HG02981 (cell line): ENCODE measurements at regions not wholly inside any gene's neighbourhood (a gene's known extent, or its start where the extent isn't known, plus 50 kb on each side); places are given as distances from the start of the nearest gene placed in this dataset.
"Not testable (repeated sequence)": the region's sequence is repeated elsewhere in the genome, so short reads cannot be mapped to it uniquely, and the experiment has no call there.

ENCODE experiments used
- ATAC-seq: cut with Tn5 transposase; IDR thresholded peaks from one replicate; pipeline ENCODE4 v1.9.1; 2021; ENCODE audit warnings: mild to moderate bottlenecking, moderate library complexity; ENCODE audit not compliant: unreplicated experiment

DNA sequence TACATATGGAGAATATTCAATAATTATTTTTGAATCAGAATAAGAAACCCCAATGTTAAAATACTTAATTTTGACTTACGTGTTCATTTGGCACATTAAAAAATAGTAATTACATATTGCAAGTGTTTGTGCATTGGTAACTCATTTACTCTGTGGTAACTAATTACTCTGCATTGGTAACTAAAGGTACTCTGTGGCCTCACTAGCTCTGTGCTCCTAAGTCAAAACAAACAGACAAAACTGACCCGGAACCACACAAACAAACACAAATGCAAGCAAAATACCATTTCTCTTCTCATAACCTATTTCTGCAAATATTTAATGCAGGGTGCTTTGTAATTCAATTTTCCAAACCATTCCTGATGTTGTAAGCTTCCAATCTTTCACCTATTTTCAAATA, 1244.3 kb downstream of the REEP3 start:
- no peak for ATAC-seq

DNA sequence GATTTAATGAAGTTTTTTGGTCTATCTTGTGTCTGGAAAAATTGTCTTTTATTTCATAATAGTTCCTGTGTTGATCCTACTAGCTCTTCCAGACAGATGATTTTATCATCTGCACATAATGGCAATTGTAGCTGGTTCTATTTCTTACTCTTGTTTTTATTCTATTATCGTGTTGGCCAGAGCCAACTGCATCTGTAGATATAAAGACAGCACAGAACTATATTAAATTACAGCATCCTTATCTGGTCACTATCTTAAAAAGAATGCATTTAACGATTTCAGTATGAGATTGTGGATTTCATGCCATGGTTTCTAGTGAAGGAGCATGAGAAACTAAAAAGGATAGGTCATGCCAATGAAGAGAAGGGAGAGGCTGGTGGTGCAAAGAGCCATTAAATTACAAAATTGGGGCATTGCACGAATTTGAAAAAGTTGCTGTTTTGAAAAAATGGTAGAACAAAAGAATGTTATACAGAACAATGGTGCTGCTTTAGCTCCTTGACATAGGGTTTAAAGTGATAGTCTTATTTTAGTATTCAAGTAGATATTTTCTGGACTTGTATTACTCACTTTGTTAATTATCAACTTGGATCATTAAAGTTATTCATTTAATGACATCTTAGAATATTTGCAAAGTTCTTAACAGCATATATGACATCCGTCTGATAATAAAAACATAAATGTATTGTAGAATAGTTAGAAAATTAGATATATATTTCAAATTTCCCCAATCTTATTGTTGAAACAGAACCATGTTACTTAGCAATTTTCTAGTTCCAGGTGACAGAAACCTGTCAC, 1250.3 kb downstream of the REEP3 start:
- no peak for ATAC-seq

DNA sequence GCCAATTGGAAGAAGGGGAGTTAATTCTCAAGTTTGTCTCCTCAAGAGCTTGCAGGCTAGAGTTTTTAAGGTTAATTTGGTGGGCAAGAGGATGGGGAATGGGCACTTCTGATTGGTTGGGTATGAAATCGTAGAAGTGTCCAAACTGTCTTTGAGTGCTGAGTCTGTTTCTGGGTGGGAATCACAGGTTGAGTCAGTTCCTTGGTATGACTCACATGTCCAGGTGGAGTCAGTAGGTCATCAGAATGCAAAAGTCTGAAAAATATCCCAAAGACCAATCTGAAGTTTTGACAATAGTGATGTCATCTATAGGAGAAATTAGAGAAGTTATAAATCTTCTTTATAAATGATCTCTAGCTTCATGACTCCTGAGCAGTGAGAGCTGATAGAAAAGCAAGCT, 1252.2 kb downstream of the REEP3 start:
- no peak for ATAC-seq

DNA sequence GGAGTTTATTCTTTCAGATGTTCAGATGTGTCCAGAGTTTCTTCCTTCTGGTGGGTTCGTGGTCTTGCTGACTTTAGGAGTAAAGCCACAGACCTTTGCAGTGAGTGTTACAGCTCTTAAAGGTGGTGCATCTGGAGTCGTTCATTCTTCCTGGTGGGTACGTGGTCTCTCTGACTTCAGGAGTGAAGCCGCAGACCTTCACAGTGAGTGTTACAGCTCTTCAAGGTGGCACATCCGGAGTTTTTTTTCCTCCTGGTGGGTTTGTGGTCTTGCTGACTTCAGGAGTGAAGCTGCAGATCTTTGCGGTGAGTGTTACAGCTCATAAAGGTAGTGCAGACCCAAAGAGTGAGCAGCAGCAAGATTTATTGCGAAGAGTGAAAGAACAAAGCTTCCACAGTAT, 1263.2 kb downstream of the REEP3 start:
- not testable (repeated sequence) for ATAC-seq

DNA sequence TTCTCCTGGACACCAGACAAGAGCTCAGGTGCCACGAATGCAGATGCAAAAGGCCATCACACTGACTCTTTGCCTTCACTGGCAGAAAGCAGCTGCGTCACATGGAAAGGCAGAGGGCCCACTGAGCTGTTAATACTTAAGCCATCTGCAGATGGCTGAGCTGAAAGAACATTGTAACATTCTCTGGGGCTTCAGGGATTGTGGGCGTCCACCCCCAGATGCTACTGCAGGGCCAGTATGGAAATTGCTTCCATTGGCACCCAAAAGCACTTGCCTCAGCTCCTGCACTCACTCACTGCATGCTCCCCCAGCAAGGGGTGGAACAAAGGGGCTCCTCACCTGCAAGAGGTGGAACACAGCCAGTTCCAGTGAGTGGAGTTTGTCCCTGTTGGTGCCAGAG, 1264.6 kb downstream of the REEP3 start:
- no peak for ATAC-seq

DNA sequence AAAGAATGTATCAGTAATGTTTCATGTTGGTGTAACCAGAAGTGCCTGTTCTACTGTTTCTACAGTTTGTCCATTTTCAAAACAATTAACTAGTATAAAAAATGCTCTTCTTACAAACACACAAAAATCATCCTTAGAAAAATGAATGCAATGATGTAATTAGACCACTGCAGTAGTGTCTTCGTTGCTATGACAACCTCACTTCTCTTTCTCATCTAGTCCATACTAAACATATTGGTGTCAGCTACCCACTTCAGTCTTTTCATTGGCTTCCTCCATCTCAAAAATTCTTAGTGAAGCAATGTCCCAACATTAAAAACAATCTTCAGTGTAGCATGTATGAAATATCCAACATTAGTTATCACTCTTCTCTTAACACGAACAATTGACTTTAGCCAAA, 1265.8 kb downstream of the REEP3 start:
- no peak for ATAC-seq

DNA sequence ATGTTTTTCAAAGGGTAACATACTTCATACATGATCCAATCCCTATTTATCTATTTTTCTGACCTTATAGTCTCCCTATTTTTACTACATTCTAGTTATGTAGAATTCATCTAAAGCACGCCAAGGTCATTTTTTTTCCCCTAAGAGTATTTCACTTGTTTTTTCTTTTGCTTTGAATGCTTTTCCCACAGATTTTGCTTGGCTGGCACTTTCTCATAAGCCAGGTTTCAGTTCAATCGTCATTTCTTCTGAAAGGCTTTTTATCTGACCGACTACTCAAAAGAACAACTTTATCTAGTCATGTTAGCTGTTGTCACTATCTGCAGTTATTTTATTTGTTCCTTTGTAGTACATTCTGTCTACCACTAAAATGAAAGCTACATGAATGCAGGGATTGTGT, 1274.6 kb downstream of the REEP3 start:
- no peak for ATAC-seq

DNA sequence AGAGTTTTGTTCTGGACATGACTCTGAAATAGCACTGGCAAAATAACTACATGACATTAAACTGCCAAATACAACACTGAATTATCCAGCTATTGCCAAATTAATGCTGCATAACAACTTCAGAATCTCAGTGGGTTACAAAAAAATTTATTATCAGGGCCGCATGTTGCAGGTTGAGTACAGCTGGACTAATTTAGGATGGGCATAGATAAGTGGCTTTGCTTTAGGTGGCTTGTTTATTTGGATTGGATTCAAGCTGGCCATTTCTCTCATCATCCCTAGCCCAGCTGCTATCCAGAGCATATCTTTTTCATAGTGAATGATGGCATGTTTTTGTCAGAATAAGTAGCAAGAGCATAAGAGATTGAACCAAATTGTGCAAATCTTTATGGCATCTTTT, 1277.1 kb downstream of the REEP3 start:
- ATAC-seq: no peak

DNA sequence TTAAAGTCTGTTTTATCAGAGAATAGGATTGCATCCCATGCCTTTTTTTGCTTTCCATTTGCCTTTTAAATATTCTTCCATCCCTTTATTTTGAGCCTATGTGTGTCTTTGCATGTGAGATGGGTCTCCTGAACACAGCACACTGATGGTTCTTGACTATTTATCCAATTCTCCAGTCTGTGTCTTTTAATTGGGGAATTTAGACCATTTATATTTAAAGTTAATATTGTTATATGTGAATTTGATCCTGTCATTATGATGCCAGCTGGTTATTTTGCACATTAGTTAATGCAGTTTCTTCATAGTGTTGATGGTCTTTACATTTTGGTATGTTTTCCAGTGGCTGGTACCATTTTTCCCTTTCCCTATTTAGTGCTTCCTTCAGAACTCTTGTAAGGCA, 1287.0 kb downstream of the REEP3 start:
- not testable (repeated sequence) for ATAC-seq

DNA sequence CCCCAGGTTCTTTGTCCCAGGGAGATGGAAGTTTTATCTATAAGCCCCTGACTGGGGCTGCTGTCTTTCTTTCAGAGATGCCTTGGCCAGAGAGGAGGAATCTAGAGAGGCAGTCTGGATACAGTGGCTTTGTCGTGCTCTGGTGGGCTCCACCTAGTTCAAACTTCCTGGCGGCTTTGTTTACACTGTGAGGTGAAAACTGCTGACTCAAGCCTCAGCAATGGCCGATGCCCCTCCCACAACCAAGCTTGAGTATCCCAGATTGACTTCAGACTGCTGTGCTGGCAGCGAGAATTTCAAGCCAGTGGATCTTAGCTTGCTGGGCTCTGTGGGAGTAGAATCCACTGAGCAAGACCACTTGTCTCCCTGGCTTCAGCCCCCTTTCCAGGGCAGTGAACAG, 1288.8 kb downstream of the REEP3 start:
- not testable (repeated sequence) for ATAC-seq

DNA sequence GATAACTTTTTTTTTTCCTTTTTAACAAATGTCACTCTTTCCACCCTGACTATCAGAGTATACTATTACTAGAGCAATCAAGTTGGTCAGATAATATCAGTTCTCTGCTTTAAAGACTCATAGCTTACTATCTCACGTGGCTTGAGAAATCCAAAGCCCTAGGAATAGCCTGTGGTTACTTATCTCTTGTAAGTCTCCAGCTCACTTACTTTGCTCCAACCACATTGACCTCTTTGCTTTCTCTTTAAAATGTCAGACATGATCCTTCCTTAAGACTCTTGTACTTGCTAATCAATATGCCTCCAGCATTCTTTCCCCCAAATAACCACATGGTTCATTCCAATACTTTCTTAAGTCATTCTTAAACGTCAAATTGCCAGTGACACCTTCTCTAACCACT, 1292.2 kb downstream of the REEP3 start:
- no peak for ATAC-seq

DNA sequence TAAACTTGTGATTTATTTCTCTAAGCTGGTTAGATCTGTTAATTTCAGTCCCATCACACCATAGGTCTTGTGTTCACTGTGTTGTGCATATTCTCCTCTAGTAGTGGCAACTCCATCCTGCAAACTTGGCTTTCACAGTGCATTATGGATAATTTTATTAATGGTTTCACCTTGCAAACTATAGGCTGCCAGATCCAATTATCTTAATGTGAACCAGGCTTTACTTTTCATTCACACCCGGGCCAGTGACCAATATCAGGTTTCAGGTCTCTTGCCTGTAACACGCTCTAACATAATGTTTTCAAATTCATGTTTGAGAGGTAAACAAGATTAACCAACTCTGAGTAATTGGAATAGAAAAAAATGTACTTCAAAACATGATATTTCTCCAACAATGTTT, 1293.0 kb downstream of the REEP3 start:
- ATAC-seq: no peak

DNA sequence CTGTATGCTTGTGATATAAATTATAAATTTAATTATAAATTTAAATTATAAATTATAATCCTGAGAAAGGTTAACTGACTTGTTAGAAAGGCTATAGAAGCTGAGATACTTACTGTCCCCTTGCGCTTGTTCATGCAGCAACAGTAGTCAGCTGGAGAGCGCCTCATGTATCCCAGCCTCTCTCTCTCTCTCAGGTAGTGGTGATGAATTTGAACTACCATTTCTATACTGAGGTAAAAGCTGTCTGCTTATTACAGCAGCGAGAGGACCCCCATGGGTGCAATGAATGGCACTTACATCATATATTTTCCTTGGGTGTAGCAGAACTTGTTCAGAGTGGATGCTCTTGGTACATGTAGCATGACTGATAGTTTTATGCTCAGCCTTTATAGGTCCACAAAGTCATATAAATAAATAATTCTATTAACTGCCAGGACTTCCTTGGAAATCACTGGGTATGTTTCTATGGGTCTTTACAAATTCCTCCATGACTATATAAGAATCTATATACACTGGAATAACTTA, 1308.7 kb downstream of the REEP3 start:
- no peak for ATAC-seq

DNA sequence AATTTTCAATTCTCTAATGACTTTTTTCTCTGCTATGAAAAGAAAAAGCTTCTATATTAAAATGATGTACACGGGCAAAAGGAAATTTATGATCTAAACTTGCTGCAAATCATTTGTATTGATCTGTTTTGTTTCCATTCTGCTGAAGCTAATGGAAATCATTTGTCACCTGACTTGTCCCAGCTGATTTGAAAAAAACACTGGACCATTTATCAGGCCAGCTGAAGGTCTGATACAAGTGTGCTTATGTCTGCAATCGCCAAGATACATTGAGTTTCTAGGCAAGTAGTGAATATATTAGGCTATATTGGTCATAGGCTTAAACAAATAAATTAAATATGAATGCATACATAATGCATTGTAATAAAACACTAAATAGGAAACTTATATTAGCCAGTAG, 1309.7 kb downstream of the REEP3 start:
- no peak for ATAC-seq

DNA sequence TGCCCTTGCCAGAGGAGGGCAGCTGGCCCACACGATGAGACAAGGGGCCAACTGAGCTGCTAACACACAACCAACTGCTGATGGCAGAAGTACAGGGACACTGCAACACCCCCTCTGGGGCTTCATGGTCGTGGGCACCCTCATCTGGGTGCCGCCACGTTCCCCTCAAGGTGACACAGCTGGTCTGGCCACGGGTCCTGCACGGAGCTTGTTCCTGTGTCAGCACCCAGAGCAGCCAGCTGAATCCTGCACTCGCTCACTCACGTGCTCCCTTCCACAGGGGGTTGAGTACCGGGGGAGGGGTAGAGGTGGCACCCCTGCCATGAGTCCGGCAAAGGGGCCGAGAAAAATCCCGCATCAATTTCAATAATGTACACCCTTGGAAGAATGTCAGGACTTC, 1319.1 kb downstream of the REEP3 start:
- no peak for ATAC-seq

DNA sequence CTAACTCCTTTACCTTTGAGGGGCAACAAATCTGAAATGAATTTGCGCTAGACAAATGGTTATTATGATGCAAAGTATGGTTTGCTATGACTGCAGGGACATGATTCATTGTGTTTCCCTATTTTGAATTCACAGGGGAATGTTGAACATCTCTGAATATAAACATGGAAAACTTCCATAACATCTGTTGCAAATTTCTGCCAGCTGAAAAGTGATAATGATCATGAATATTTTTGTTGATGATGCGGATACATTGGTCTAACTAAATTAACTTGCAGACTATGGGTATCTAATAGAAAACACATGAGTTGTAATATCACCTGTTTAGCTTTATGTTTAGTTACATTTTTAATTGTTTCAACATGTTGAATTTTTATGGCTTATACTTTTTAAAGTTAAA, 1325.5 kb downstream of the REEP3 start:
- no peak for ATAC-seq

DNA sequence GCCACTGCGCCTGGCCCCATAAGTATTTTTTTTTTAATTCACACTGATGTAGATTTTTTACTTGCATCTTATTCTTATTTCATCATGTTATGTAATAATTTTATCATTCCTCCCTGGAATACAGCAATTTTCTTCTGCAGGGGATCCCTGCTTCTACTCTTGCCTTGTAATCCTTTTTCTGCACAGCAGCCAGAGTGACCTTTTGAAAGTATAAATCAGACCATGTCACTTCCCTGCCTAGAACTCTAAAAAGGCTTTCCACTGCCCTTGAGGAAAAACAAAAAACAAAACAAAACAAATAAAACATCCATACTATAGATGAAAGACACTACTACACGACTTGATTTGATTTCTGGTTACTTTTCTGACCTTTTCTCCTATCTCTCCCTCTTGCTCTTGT, 1334.7 kb downstream of the REEP3 start:
- no peak for ATAC-seq

DNA sequence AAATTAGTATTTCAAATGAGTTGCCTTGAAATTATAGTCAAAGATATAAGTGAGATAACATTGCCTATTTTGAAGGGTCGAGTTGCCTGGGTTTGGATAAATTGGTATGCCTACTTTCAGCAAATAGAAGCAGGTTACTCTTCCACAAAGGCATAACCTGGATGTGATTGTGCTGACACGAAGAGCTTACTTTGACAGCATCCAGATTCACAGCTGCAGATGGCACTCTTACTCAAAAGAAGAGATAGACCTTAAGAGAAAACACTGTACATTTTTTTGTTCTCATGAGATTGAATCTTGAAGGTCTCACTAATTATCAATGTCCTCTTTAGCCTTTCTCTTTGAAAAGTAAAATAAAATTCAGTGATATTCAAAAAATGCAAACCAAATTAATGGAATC, 1338.7 kb downstream of the REEP3 start:
- ATAC-seq: no peak

DNA sequence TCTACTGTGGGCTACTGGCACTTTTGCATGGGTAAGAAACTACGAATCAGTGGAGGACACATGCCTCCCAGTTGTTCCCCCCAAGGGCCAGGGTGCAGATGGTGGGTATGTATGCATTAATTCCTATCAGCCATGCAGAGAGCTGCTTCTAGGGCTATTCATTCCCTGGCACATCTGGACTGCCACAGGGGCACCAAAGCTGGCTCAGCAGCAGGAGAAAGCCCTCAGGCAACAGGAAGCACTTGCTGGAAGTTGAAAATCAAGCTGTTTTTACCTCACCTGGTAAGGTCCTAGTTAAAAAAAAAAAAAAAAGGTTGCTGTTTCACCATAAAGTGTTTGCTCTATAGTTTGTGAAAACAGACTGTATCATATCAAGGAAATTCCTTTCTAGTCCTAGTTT, 1342.6 kb downstream of the REEP3 start:
- no peak for ATAC-seq

DNA sequence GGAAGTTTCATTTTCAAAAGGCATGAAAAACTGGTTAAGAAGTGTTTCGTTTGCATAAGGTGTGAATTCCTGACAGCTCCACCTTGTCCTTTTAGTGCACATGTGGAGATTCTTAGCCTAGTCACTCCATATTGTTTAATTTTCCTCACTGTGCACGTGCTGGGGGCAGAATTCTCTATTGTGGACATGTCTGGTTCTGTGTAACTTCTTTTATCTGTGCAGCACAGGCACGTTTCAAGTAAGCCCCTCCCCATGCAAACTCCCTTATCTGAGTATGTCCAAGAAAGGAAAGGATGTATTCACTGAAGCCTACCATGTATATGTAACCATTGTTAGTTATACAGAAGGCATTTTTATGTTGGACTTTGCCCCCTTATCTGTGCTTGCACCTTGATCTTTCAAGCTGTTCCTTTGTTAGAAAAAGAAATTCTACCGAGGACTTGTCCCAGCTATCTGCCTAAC, 1346.3 kb downstream of the REEP3 start:
- no peak for ATAC-seq

DNA sequence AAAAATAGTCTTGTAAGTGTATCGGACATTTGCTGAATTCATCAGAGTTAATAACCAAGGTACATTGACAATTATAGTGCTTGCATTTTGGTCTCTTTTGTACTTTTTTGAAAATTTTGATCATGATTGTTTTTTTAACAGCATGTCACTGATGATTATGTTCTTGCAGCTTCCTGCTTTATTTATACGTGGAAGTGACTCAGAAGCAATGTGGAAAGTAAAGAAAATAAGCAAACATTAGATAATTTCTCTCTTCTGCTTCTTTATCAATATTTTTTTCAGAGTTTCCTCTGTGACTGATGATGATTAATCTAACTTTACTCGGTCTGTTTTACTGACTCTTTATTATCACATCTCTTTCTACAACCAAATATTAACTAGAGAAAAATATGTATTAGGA, 1351.9 kb downstream of the REEP3 start:
- no peak for ATAC-seq

DNA sequence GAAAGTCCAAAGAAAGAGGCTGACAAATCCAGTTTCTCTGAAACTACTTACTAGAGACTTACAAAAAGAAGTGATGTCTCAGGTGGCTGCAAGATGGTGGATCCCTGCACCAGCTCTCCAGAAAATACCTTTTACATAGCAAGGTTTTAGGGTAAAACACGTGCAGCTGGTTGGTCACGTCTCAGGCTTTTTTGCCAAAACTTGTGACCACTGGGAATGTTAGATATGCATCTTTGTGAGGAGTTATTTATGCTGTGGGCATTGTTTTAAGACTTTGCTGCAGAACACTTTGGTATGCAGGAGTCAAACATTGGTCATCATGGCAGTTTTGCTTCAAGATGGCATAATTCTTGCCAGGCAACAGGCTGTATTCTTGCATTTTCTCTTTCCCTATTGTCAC, 1352.8 kb downstream of the REEP3 start:
- no peak for ATAC-seq

DNA sequence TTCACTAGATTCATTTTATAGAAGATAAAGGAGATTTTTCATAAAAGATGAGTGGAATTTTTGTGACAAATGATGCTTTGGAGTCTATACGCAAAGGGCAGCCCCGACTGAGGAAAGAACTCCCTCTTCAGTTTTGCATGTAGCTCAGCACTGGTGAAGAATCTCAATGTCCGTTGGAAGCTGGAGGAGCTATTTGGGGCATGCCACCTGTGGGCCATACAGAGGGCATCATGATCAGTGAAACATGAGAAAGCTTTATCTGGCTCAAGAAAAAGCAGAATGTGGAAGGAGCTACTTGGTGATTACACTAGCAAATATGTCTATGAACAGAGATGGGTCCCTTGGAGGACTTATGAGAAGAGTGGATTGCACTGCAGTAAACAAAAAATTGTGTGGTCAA, 1359.3 kb downstream of the REEP3 start:
- no peak for ATAC-seq
